GM12875 (cell line): ENCODE measurements at regions not wholly inside any gene's neighbourhood (a gene's known extent, or its start where the extent isn't known, plus 50 kb on each side); places are given as distances from the start of the nearest gene placed in this dataset.

Source experiments
- H3K4me3 ChIP-seq: one replicate; pipeline ENCODE4 v1.5.1; 2011; ENCODE audit warnings: low read depth, low read length, control low read depth
- TF ChIP-seq, protein P1 (sequence below): IDR thresholded peaks from 2 replicates; pipeline ENCODE4 v1.5.1; 2011; ENCODE audit warnings: low read depth, mild to moderate bottlenecking, control low read depth, inconsistent platforms, low read length, moderate library complexity, borderline replicate concordance; ENCODE audit not compliant: insufficient read depth

DNA sequence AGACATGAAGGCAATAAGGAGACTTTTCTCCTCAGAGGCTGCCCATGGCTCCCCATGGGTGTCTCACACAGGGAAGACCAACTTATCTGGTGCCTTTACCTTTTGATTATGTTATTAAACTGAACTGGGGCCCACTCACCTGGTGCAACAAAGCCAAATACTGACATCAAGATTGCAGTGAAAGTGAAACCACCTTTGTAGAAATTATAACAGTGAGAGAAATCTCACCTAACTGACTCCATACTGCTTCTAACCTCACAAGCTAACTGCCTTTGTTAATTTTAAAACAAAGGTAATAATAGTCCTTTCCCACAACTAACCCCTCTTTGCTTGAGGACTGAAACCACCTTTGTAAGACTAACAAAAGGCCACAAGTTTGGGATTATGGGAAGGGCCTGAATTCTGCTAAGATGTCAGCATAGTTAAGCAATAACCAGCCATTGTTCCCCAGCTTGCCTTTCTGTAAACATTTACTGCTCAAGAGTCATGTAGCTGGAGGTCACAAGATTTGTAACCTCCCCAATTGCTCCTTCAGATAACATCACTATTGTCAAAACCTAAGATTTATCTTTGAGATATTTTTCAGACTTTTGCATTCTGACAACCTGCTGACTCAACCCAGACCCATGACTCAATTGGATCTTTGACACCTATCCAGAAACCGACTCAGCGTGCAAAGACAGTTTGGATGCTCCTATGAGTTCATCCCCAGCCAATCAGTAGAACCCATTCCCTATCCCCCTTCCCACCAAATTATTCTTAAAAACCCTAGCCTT is 420.3 kb upstream of the CFAP20DC start:
- TF ChIP-seq, protein P1, sequence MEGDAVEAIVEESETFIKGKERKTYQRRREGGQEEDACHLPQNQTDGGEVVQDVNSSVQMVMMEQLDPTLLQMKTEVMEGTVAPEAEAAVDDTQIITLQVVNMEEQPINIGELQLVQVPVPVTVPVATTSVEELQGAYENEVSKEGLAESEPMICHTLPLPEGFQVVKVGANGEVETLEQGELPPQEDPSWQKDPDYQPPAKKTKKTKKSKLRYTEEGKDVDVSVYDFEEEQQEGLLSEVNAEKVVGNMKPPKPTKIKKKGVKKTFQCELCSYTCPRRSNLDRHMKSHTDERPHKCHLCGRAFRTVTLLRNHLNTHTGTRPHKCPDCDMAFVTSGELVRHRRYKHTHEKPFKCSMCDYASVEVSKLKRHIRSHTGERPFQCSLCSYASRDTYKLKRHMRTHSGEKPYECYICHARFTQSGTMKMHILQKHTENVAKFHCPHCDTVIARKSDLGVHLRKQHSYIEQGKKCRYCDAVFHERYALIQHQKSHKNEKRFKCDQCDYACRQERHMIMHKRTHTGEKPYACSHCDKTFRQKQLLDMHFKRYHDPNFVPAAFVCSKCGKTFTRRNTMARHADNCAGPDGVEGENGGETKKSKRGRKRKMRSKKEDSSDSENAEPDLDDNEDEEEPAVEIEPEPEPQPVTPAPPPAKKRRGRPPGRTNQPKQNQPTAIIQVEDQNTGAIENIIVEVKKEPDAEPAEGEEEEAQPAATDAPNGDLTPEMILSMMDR, result no peak
- H3K4me3 ChIP-seq, result no peak overlapping the region

DNA sequence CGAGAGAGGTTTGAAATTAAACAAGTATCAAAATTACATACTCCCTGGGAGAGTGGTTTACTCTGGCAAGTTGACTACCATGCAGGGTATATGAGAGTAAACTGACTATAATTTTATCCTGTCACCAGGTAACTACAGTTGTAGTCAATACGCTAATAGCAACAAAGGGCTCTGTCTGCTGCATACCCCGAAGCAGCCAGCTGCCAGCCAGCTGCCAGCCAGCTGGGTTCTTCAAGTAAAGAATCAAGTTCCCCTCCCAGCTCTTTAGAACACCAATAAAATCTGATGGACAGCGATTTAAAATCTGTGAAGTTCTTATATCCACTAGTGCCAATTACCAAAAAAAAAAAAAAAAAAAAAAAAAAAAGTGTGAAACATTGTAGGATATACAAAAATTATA is 417.7 kb upstream of the CFAP20DC start:
- H3K4me3 ChIP-seq, result no peak overlapping the region
- TF ChIP-seq, protein P1, result no peak

DNA sequence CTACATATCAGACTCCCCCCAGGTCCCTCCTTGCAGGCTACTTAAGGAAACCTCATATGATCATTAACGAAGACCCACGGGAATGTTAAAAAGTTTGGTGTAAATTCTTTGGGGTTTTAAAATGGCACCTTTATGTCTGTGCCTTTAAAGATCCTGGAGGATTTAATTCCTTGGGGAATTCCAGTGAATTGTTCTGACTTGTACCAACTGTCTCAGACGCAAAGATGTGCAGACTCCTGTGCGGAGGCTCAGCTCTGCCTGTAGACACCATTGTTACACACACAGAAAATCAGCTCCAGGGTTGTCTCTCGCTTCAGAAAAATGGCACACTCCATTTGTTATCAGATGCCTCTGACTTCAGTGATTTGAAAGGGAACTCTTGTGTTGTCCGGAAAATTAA is 414.4 kb upstream of the CFAP20DC start:
- H3K4me3 ChIP-seq, result no peak overlapping the region
- TF ChIP-seq, protein P1, result no peak

DNA sequence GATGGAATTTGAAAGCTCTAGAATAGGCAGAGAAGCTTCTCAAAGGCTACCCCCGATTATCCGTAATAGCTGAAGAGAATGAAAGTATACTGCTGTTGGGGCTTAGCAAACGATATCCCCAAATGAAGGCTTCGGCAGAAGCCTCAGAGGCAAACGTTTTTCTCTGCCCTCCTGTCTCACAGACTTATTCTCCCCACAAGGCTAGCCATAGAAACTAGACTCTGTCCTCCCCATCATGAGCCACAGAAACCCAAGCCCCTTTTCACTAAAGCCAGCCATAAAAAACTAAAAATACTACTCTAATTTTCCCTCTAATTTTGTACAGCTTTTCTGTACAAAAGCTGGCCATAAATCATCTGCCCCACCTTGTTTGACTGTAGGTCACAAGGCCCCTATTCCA is 413.4 kb upstream of the CFAP20DC start:
- TF ChIP-seq, protein P1, result no peak
- no peak overlapping the region for H3K4me3 ChIP-seq

DNA sequence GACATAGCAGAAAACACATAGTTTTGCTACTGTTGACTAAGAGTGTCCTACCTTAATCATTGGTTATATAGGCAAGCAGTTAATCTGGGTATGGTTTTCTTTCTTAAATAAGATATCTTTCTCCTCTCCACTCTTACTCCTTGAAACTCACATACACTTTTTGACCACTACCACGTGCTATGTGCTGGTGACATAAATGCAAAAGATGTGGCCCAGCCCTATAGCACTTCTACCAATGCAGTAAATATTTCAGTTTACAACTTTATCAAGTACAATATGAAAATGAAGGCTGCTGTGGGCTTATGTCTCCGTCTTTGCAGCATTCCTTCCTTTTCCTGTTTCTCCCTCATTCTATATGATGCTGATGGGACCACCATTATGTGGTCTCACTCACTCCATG is 410.2 kb upstream of the CFAP20DC start:
- no peak overlapping the region for H3K4me3 ChIP-seq
- TF ChIP-seq, protein P1, result no peak

DNA sequence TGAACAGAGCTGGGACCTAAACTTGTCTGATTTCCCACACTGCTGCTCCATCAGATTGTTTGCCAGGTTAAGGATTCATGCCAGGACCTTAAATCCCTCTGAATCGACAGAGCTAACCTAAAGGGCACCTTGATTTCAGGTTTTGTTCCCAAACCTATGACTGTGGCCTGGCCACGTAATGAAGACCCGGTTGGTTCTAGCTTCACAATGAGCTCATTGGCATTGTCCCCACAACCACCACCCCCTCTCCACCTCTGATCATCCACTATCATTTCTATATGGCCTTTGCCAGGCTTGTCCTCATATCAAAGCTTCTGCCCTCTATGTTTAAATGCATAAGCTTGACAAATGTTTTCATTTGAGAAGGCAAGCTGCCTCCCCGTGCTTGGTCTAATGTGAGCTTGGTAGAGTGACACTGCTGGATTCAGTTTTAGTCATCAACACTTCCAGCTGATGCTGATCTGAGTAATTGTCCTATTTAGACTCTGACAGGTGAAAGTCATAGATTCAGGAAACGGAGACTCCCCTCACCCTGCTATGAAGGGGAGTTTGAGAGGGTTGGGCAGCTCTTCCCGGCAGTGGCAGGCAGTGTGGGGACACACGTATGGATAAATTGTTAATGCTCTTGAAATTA is 407.1 kb upstream of the CFAP20DC start:
- H3K4me3 ChIP-seq, result no peak overlapping the region
- TF ChIP-seq, protein P1, result no peak

DNA sequence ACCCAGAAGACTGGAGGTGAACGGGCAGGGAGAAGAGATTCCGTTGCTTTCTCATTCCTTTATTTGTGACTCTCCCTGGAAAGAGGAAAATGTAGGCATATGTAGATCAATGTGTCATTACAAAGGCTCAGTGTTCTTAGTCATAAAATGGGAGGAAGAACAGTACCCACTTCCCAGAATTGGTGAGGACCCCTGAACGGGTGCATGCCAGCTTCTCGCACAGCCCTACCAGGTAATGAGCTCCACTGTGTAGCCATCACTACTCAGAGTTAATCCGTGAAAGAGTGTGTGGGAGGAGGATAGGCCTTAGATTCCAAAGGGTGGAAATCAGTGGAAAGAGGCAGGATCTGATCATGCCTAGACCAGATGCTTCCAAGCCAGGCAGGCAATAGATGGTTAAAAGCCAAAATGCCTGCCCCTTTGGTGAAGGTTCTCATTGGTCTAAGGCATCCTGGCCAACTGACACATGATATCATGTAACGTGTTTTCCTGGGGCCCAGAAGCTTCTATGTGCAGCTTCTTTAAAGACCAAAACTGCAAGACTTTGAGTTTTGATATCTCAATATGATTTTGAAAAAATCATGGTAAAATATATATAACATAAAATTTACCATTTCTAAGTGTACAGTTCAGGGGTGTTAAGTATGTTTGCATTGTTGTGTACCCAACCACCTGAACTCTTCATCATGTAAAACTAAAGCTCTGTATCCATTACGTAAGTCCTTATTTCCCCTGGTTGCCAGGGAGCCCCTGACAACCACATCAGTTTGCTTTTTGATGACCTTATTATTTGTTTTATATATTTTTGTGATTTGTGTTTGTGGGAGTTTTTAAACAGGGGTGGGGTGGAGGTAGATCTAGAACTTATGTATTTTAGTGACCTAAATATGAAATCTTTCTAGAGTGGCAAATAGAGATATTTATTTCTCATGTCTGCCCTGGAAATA is 402.2 kb upstream of the CFAP20DC start:
- TF ChIP-seq, protein P1, result no peak
- H3K4me3 ChIP-seq, result no peak overlapping the region
